BLaER1 treated with 17β-estradiol and CSF1 and Interleukin-3, amounts not matched to agents 10 nM and 100 nM (cell line): ENCODE measurements at regions not wholly inside any gene's neighbourhood (a gene's known extent, or its start where the extent isn't known, plus 50 kb on each side); places are given as distances from the start of the nearest gene placed in this dataset.
"Not testable (repeated sequence)": the region's sequence is repeated elsewhere in the genome, so short reads cannot be mapped to it uniquely, and the experiment has no call there.

Experiments
- H3K27ac ChIP-seq, 11 experiments: shearing (Covaris generic); formaldehyde crosslinking; 2 replicates each; pipeline ENCODE4 v1.8.1; 2022
- H3K27me3 ChIP-seq, 11 experiments: shearing (Covaris generic); formaldehyde crosslinking; 2 replicates each; pipeline ENCODE4 v1.8.1; 2022
- H3K36me3 ChIP-seq, 11 experiments: shearing (Covaris generic); formaldehyde crosslinking; 2 replicates each; pipeline ENCODE4 v1.8.1; 2022
- H3K4me1 ChIP-seq, 10 experiments: shearing (Covaris generic); formaldehyde crosslinking; 2 replicates each; pipeline ENCODE4 v1.8.1; 2022
- H3K4me2 ChIP-seq, 11 experiments: shearing (Covaris generic); formaldehyde crosslinking; 2 replicates each; pipeline ENCODE4 v1.8.1; 2022
- H3K4me3 ChIP-seq, 10 experiments: shearing (Covaris generic); formaldehyde crosslinking; 2 replicates each; pipeline ENCODE4 v1.8.1; 2022
- H3K9ac ChIP-seq, 11 experiments: shearing (Covaris generic); formaldehyde crosslinking; 2 replicates each; pipeline ENCODE4 v1.8.1; 2022
- H3K9me3 ChIP-seq, 11 experiments: shearing (Covaris generic); formaldehyde crosslinking; replicated peaks in 1 of 11; 2 replicates each; pipeline ENCODE4 v1.8.1; 2022
- H4K20me1 ChIP-seq, 11 experiments: shearing (Covaris generic); formaldehyde crosslinking; 2 replicates each; pipeline ENCODE4 v1.8.1; 2022
- Cebpa-rat ChIP-seq, 11 experiments: shearing (Covaris generic); IDR thresholded peaks; 2 replicates each; pipeline ENCODE4 v1.8.1; 2022

DNA sequence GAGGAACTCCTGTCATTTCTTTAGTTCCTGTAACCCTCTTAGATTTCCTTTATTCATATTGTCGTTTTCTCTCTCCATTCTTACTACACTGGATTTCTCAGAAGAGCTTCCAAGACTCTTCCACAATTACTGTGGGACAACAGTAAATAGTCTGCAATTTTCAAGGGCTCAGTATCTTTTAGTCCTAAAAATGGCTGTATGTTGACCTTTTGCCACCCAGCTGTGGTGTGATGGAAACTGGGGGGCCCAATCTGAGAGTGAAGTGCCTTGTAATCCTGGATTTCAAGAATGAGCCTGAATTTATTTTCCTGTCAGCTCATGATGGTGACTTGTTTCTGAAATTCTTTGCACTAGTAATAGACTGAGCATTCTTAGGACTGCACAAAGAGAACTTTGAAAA, 277.6 kb upstream of the RASGRP1 start:
- no peaks in the 10 kb centered on the region for H4K20me1 ChIP-seq
- H3K4me1 ChIP-seq = peaks cover 4 to 16% (median 8%) of the 10 kb centered on the region in 10 experiments; a peak in 19 of 20 replicates
- no peaks in the 10 kb centered on the region for H3K36me3 ChIP-seq
- no peak for TF ChIP-seq Cebpa-rat (IDR thresholded peaks at IDR 0.05)
- no peaks in the 10 kb centered on the region for H3K27me3 ChIP-seq
- no peak overlapping the region for H3K27ac ChIP-seq
- no peak overlapping the region for H3K4me3 ChIP-seq
- H3K9ac ChIP-seq = no peak overlapping the region
- H3K9me3 ChIP-seq = peaks cover 0 to 14% (median 0%) of the 10 kb centered on the region in 11 experiments; a peak in 7 of 22 replicates
- no peak overlapping the region for H3K4me2 ChIP-seq

GRCh38 chr15:38843051-38843501, 278.5 kb upstream of the RASGRP1 start:
- TF ChIP-seq Cebpa-rat (IDR thresholded peaks at IDR 0.05) = no peak
- Histone ChIP-seq H3K4me3 (no peak overlapping the region), H3K9ac (no peak overlapping the region), H3K4me2 (no peak overlapping the region), H3K36me3 (no peaks in the 10 kb centered on the region), H3K9me3 (peaks cover 0 to 14% (median 0%) of the 10 kb centered on the region in 11 experiments; a peak in 7 of 22 replicates), H3K27ac (no peak overlapping the region), H4K20me1 (no peaks in the 10 kb centered on the region), H3K4me1 (peaks cover 9 to 16% (median 13%) of the 10 kb centered on the region in 10 experiments), H3K27me3 (no peaks in the 10 kb centered on the region)

DNA sequence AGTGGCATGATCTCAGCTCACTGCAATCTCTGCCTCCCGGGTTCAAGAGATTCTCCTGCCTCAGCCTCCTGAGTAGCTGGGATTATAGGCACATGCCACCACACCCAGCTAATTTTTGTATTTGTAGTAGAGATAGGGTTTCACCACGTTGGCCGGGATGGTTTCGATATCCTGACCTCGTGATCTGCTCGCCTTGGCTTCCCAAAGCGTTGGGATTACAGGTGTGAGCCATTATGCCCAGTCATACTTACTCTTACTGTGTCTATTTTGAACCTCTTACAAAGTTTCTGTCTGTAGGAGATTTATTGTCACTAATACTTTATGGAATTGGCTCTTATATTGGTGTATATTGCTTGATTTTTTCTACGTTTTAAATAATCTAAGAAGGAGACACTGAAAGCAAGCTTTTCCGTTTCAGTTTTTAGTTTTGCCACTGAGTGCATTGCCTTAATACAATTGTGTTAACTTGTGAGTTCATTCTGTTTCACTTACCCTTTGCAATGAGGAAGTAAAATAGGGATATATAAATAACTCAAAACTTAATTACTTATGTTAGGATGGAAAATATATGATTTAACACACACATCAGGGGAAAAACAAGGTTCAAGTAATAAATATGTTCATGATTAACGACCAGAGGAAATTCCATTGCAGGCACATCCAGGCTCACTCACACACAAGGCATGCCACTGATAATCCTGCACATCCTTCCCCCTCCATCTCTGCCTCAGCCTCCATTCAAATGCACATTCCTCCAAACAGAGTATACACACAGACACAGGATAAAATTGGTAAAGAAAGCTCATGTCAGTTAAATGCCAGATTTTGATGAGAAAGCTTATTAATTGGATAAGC, 279.3 kb upstream of the RASGRP1 start:
- Histone ChIP-seq H4K20me1 (no peaks in the 10 kb centered on the region), H3K4me3 (no peak overlapping the region), H3K36me3 (no peaks in the 10 kb centered on the region), H3K27me3 (no peaks in the 10 kb centered on the region), H3K9ac (peak overlapping the region in 1 of 11 experiments; percentile 32; a peak in 1 of 22 replicates), H3K9me3 (peaks cover 0 to 14% (median 0%) of the 10 kb centered on the region in 11 experiments; a peak in 7 of 22 replicates), H3K4me2 (peak overlapping the region in 5 of 11 experiments; percentile 36 to 72 (median 53); a peak in 8 of 22 replicates), H3K27ac (no peak overlapping the region; a peak in 2 of 22 replicates), H3K4me1 (peaks cover 9 to 18% (median 13%) of the 10 kb centered on the region in 10 experiments)
- no peak for TF ChIP-seq Cebpa-rat (IDR thresholded peaks at IDR 0.05)

GRCh38 chr15:38844736-38845135, 280.1 kb upstream of the RASGRP1 start:
- no peak overlapping the region for H3K4me3 ChIP-seq
- peak overlapping the region in 3 of 11 experiments; percentile 36 to 72 (median 53); a peak in 3 of 22 replicates for H3K4me2 ChIP-seq
- no peak overlapping the region for H3K27ac ChIP-seq

DNA sequence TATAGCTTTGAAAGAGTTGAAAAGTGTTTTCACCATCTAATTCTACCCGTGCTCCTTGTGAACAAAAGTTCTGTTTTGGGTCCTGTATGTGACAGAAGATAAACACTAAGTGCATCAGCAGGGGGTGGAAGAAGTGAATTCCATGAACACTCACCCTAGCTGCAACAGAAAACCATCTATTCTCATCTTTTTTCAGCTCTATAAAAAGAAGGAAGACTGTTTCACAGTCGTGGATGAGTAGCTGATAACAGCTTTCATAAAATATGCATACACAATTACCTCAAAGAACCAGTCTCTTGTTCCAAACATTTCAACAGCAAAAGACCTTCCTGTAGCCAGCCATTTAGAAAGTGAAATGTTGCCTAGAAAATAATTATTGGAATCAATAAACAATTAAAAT, 281.7 kb upstream of the RASGRP1 start:
- H3K4me1 ChIP-seq = peaks cover 9 to 18% (median 13%) of the 10 kb centered on the region in 10 experiments
- no peak overlapping the region for H3K27ac ChIP-seq
- no peak overlapping the region; a peak in 2 of 22 replicates for H3K4me2 ChIP-seq
- TF ChIP-seq Cebpa-rat (IDR thresholded peaks at IDR 0.05) = no peak
- no peaks in the 10 kb centered on the region for H3K36me3 ChIP-seq
- peaks cover 0 to 5% (median 0%) of the 10 kb centered on the region in 11 experiments; a peak in 2 of 22 replicates for H3K9me3 ChIP-seq
- no peak overlapping the region for H3K9ac ChIP-seq
- no peaks in the 10 kb centered on the region for H3K27me3 ChIP-seq
- no peak overlapping the region for H3K4me3 ChIP-seq
- H4K20me1 ChIP-seq = no peaks in the 10 kb centered on the region

More at GRCh38 chr15:38844736-38845135, 280.1 kb upstream of the RASGRP1 start:
- H3K4me1 ChIP-seq = peaks cover 9 to 18% (median 13%) of the 10 kb centered on the region in 10 experiments
- TF ChIP-seq Cebpa-rat (IDR thresholded peaks at IDR 0.05) = no peak
- H4K20me1 ChIP-seq = no peaks in the 10 kb centered on the region
- H3K9me3 ChIP-seq = peaks cover 0 to 14% (median 0%) of the 10 kb centered on the region in 11 experiments; a peak in 7 of 22 replicates
- H3K27me3 ChIP-seq = no peaks in the 10 kb centered on the region
- no peak overlapping the region for H3K9ac ChIP-seq
- no peaks in the 10 kb centered on the region for H3K36me3 ChIP-seq

- TF ChIP-seq Cebpa-rat (IDR thresholded peaks at IDR 0.05) = no peak
- H3K9ac ChIP-seq = no peak overlapping the region
- H3K36me3 ChIP-seq = no peaks in the 10 kb centered on the region
- peaks cover 9 to 18% (median 13%) of the 10 kb centered on the region in 10 experiments for H3K4me1 ChIP-seq
- H3K4me3 ChIP-seq = no peak overlapping the region
- no peak overlapping the region for H3K27ac ChIP-seq
- peak overlapping the region in 8 of 11 experiments; percentile 40 to 67 (median 57); a peak in 16 of 22 replicates for H3K4me2 ChIP-seq
- H4K20me1 ChIP-seq = no peaks in the 10 kb centered on the region
- no peaks in the 10 kb centered on the region for H3K9me3 ChIP-seq
- no peaks in the 10 kb centered on the region for H3K27me3 ChIP-seq
Measured at GRCh38 chr15:38847666-38848065, 283.1 kb upstream of the RASGRP1 start.

DNA sequence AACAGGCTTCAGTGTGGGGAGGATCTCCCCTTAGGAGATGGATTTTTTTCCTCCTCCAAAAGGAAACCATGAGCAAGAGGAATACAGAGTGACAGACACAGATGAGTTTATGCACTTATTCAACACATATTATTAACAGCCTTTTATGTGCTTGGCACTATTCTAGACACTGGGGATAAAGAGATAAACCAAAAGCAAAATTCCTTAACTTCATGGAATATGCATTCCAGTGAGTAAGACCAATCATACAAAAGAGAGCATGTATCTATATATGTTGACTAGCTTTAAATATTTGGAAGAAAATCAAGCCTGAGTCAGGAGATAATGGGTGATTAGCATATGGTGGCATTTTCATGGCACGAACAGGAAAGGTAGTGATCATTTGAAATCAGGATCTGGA, 284.4 kb upstream of the RASGRP1 start:
- Histone ChIP-seq H3K4me3 (no peak overlapping the region), H3K27me3 (no peaks in the 10 kb centered on the region), H3K36me3 (no peaks in the 10 kb centered on the region), H4K20me1 (no peaks in the 10 kb centered on the region), H3K9me3 (no peaks in the 10 kb centered on the region), H3K9ac (no peak overlapping the region), H3K4me1 (peaks cover 5 to 19% (median 11%) of the 10 kb centered on the region in 10 experiments), H3K27ac (no peak overlapping the region), H3K4me2 (no peak overlapping the region)
- TF ChIP-seq Cebpa-rat (IDR thresholded peaks at IDR 0.05) = no peak

- not testable (repeated sequence) for H3K27me3 ChIP-seq, H3K27ac ChIP-seq, H3K4me3 ChIP-seq, H3K9ac ChIP-seq, H3K36me3 ChIP-seq, H3K4me2 ChIP-seq, H4K20me1 ChIP-seq
- Histone ChIP-seq H3K9me3 (peaks cover 0 to 10% (median 0%) of the 10 kb centered on the region in 11 experiments; a peak in 2 of 22 replicates), H3K4me1 (peaks cover 5 to 25% (median 19%) of the 10 kb centered on the region in 10 experiments; a peak in 19 of 20 replicates)
Measured at GRCh38 chr15:38852188-38852587, 287.6 kb upstream of the RASGRP1 start.

- Histone ChIP-seq H4K20me1 (no peaks in the 10 kb centered on the region), H3K27ac (no peak overlapping the region), H3K27me3 (no peaks in the 10 kb centered on the region), H3K4me2 (peak overlapping the region in 4 of 11 experiments; percentile 43 to 80 (median 60); a peak in 4 of 22 replicates), H3K9me3 (peaks cover 0 to 19% (median 0%) of the 10 kb centered on the region in 11 experiments; a peak in 5 of 22 replicates), H3K4me1 (peaks cover 5 to 27% (median 14%) of the 10 kb centered on the region in 10 experiments; a peak in 18 of 20 replicates), H3K4me3 (no peak overlapping the region), H3K36me3 (no peaks in the 10 kb centered on the region), H3K9ac (no peak overlapping the region)
- TF ChIP-seq Cebpa-rat (IDR thresholded peaks at IDR 0.05) = no peak
Measured at GRCh38 chr15:38853608-38854007, 289.0 kb upstream of the RASGRP1 start.
